Osteoblast (primary cell): ENCODE measurements at regions not wholly inside any gene's neighbourhood (a gene's known extent, or its start where the extent isn't known, plus 50 kb on each side); places are given as distances from the start of the nearest gene placed in this dataset.
"Not testable (repeated sequence)": the region's sequence is repeated elsewhere in the genome, so short reads cannot be mapped to it uniquely, and the experiment has no call there.

ENCODE experiments used
- DNase-seq: peaks from one replicate; pipeline ENCODE4 v3.0.0; 2011; ENCODE audit warnings: low spot score, mixed read lengths; ENCODE audit not compliant: insufficient read length; ENCODE audit errors: missing footprints
- H2AFZ ChIP-seq: 2 replicates; pipeline ENCODE4 v1.6.0; 2011; ENCODE audit warnings: mild to moderate bottlenecking, low read length
- H3K27ac ChIP-seq: 2 replicates; pipeline ENCODE4 v1.5.1; 2011; ENCODE audit warnings: mild to moderate bottlenecking, low read depth, low read length, moderate library complexity
- H3K27me3 ChIP-seq: 2 replicates; pipeline ENCODE4 v1.6.0; 2012; ENCODE audit warnings: mild to moderate bottlenecking, control low read depth, inconsistent platforms, low read length, moderate library complexity; ENCODE audit not compliant: insufficient read depth
- H3K36me3 ChIP-seq: 2 replicates; pipeline ENCODE4 v1.5.1; 2011; ENCODE audit warnings: mild to moderate bottlenecking, low read length, control low read depth, moderate library complexity; ENCODE audit not compliant: insufficient read depth
- H3K4me1 ChIP-seq: 2 replicates; pipeline ENCODE4 v1.5.1; 2011; ENCODE audit warnings: mild to moderate bottlenecking, low read length, control low read depth, moderate library complexity; ENCODE audit not compliant: insufficient read depth
- H3K4me2 ChIP-seq: 2 replicates; pipeline ENCODE4 v1.6.0; 2011; ENCODE audit warnings: mild to moderate bottlenecking, low read length; ENCODE audit not compliant: insufficient read depth
- H3K4me3 ChIP-seq: fragments of 200-600 bp; sonication (generic); 3 replicates; pipeline ENCODE4 v1.5.1; 2012; ENCODE audit warnings: mild to moderate bottlenecking, low read length, inconsistent platforms; ENCODE audit not compliant: insufficient read depth
- H3K79me2 ChIP-seq: 2 replicates; pipeline ENCODE4 v1.6.0; 2012; ENCODE audit warnings: mild to moderate bottlenecking, low read length, control low read depth, inconsistent platforms; ENCODE audit not compliant: insufficient read depth
- H3K9me3 ChIP-seq: 2 replicates; pipeline ENCODE4 v1.5.1; 2011; ENCODE audit warnings: low read depth, low read length, control low read depth
- H4K20me1 ChIP-seq: 2 replicates; pipeline ENCODE4 v1.6.0; 2012; ENCODE audit warnings: mild to moderate bottlenecking, low read length, control low read depth; ENCODE audit not compliant: insufficient read depth
- CTCF ChIP-seq: IDR thresholded peaks from 2 replicates; pipeline ENCODE4 v1.5.1; 2011; ENCODE audit warnings: mild to moderate bottlenecking, low read depth, low read length, moderate library complexity; ENCODE audit errors: extremely low read depth

GRCh38 chr14:45641541-45641940, 388.5 kb upstream of the MIS18BP1 start:
- no peak for DNase-seq
- TF ChIP-seq CTCF: no peak

GRCh38 chr14:45634651-45635441, 381.8 kb upstream of the MIS18BP1 start:
- H2AFZ ChIP-seq, H3K9me3 ChIP-seq, H3K4me3 ChIP-seq, H3K4me2 ChIP-seq, H4K20me1 ChIP-seq, H3K27ac ChIP-seq, DNase-seq, H3K4me1 ChIP-seq, H3K79me2 ChIP-seq, H3K36me3 ChIP-seq, H3K27me3 ChIP-seq: not testable (repeated sequence)

More at GRCh38 chr14:45641541-45641940, 388.5 kb upstream of the MIS18BP1 start:
- Histone ChIP-seq H3K4me2 (no peak overlapping the region), H3K79me2 (no peaks in the 10 kb centered on the region), H2AFZ (no peak overlapping the region), H3K4me3 (no peak overlapping the region), H3K4me1 (no peaks in the 10 kb centered on the region), H3K27me3 (no peaks in the 10 kb centered on the region), H3K9me3 (no peaks in the 10 kb centered on the region), H3K27ac (no peak overlapping the region), H3K36me3 (no peaks in the 10 kb centered on the region), H4K20me1 (no peaks in the 10 kb centered on the region)

- H3K27me3 ChIP-seq: no peaks in the 10 kb centered on the region
- H3K4me2 ChIP-seq: no peak overlapping the region
- no peak for TF ChIP-seq CTCF
- H3K4me3 ChIP-seq: no peak overlapping the region
- H3K27ac ChIP-seq: no peak overlapping the region
- no peak for DNase-seq
- no peaks in the 10 kb centered on the region for H4K20me1 ChIP-seq
- no peaks in the 10 kb centered on the region for H3K79me2 ChIP-seq
- no peak overlapping the region for H2AFZ ChIP-seq
- no peaks in the 10 kb centered on the region for H3K36me3 ChIP-seq
- H3K9me3 ChIP-seq: no peaks in the 10 kb centered on the region
- no peaks in the 10 kb centered on the region for H3K4me1 ChIP-seq
Observed at GRCh38 chr14:45633220-45633984, 380.4 kb upstream of the MIS18BP1 start.

GRCh38 chr14:45621731-45622130, 368.7 kb upstream of the MIS18BP1 start:
- H3K9me3 ChIP-seq: no peaks in the 10 kb centered on the region
- H3K4me3 ChIP-seq: no peak overlapping the region
- TF ChIP-seq CTCF: no peak
- H3K27me3 ChIP-seq: no peaks in the 10 kb centered on the region
- no peaks in the 10 kb centered on the region for H3K4me1 ChIP-seq
- H3K79me2 ChIP-seq: no peaks in the 10 kb centered on the region
- no peak overlapping the region for H2AFZ ChIP-seq
- no peak for DNase-seq
- H4K20me1 ChIP-seq: no peaks in the 10 kb centered on the region
- no peak overlapping the region for H3K27ac ChIP-seq
- H3K4me2 ChIP-seq: no peak overlapping the region
- no peaks in the 10 kb centered on the region for H3K36me3 ChIP-seq
